ENCODE measurements at regions not wholly inside any gene's neighbourhood (a gene's known extent, or its start where the extent isn't known, plus 50 kb on each side); places are given as distances from the start of the nearest gene placed in this dataset.

GRCh38 chr7:84786073-84786472 lies 400.8 kb downstream of the SEMA3D start:
- TF ChIP-seq GATA2 (IDR thresholded peaks at IDR 0.05; ENCODE audit: low read depth, low read length) (no peak), GATA3 (IDR thresholded peaks at IDR 0.05; ENCODE audit: low read depth, low read length) (no peak)

All from SH-SY5Y (cell line).